HEK293 (cell line): ENCODE measurements at regions not wholly inside any gene's neighbourhood (a gene's known extent, or its start where the extent isn't known, plus 50 kb on each side); places are given as distances from the start of the nearest gene placed in this dataset.

ENCODE experiments used
- CTCF ChIA-PET: fragments of 350-600 bp; formaldehyde crosslinking; extraction: SDS; loops from one replicate; lab custom pipeline; 2021; ENCODE audit warnings: antibody characterized with exemption; lab: Yijun Ruan, JAX
- POLR2A ChIA-PET: fragments of 300-600 bp; formaldehyde crosslinking; extraction: SDS; loops from one replicate; lab custom pipeline; 2020; ENCODE audit warnings: antibody characterized with exemption, inconsistent platforms; lab: Yijun Ruan, JAX
- H3K27ac ChIP-seq: fragments of 200-500 bp; sonication (Bioruptor generic); 2 replicates; pipeline ENCODE4 v1.5.1; 2014; ENCODE audit warnings: low read depth, low read length, control low read depth, inconsistent platforms; ENCODE audit errors: extremely low read depth
- H3K36me3 ChIP-seq, 2 experiments: fragments of 200-500 bp in 1 of 2; sonication (Bioruptor generic) in 1 of 2; 1 replicate in 1 of 2; 2 replicates in 1 of 2; pipeline ENCODE4 v1.5.1; 2014 to 2017; ENCODE audit warnings: inconsistent platforms in 2 of 2, low read length in 2 of 2; ENCODE audit not compliant: control insufficient read depth in 2 of 2, insufficient read depth in 1 of 2
- H3K4me1 ChIP-seq: fragments of 200-500 bp; sonication (Bioruptor generic); 2 replicates; pipeline ENCODE4 v1.5.1; 2014; ENCODE audit warnings: mild to moderate bottlenecking, low read length, inconsistent platforms; ENCODE audit not compliant: control insufficient read depth, insufficient read depth
- H3K4me3 ChIP-seq: 2 replicates; pipeline ENCODE4 v1.5.1; 2011; ENCODE audit warnings: low read depth, mild to moderate bottlenecking, control low read depth, low read length, moderate library complexity
- H3K9me3 ChIP-seq: fragments of 200-500 bp; sonication (Bioruptor generic); 2 replicates; pipeline ENCODE4 v1.5.1; 2014; ENCODE audit warnings: low read depth, low read length, inconsistent platforms; ENCODE audit not compliant: control insufficient read depth, insufficient read depth
- HOXC10 ChIP-seq: sonication (generic); formaldehyde crosslinking; IDR thresholded peaks from 2 replicates; pipeline ENCODE4 v1.8.1; 2023; ENCODE audit warnings: mild to moderate bottlenecking, missing genetic modification reagents
- YY2 ChIP-seq: fragments of 450-650 bp; formaldehyde crosslinking; IDR thresholded peaks from 2 replicates; pipeline ENCODE4 v1.5.1; 2016; ENCODE audit warnings: missing biosample characterization, missing genetic modification characterization
- ZFHX2 ChIP-seq: fragments of 450-650 bp; formaldehyde crosslinking; conservative IDR thresholded peaks from 2 replicates; pipeline ENCODE4 v1.5.1; 2016; ENCODE audit warnings: missing biosample characterization, missing genetic modification characterization
- ZNF221 ChIP-seq: fragments of 450-650 bp; formaldehyde crosslinking; IDR thresholded peaks from 2 replicates; pipeline ENCODE4 v1.5.1; 2017; ENCODE audit warnings: missing biosample characterization, missing genetic modification characterization, borderline replicate concordance
- ZNF23 ChIP-seq: fragments of 450-650 bp; formaldehyde crosslinking; IDR thresholded peaks from 2 replicates; pipeline ENCODE4 v1.5.1; 2016; ENCODE audit warnings: missing biosample characterization, missing genetic modification characterization, borderline replicate concordance
- ZNF302 ChIP-seq: fragments of 450-650 bp; formaldehyde crosslinking; IDR thresholded peaks from 2 replicates; pipeline ENCODE4 v1.5.1; 2016; ENCODE audit warnings: missing biosample characterization, missing genetic modification characterization, low read depth
- ZNF549 ChIP-seq: fragments of 450-650 bp; IDR thresholded peaks from 2 replicates; pipeline ENCODE4 v1.5.1; 2018; ENCODE audit warnings: missing biosample characterization, missing genetic modification characterization, mild to moderate bottlenecking, inconsistent platforms, moderate library complexity
- ZNF621 ChIP-seq: fragments of 450-650 bp; formaldehyde crosslinking; IDR thresholded peaks from 2 replicates; pipeline ENCODE4 v1.5.1; 2017; ENCODE audit warnings: missing biosample characterization, missing genetic modification characterization
- ZNF624 ChIP-seq: fragments of 450-650 bp; formaldehyde crosslinking; IDR thresholded peaks from 2 replicates; pipeline ENCODE4 v1.5.1; 2017; ENCODE audit warnings: missing biosample characterization, missing genetic modification characterization
- TF ChIP-seq, protein P1 (sequence below): fragments of 450-650 bp; formaldehyde crosslinking; IDR thresholded peaks from 2 replicates; pipeline ENCODE4 v1.5.1; 2016; ENCODE audit warnings: missing biosample characterization, missing genetic modification characterization
- TF ChIP-seq, protein P2 (sequence below): fragments of 450-650 bp; formaldehyde crosslinking; conservative IDR thresholded peaks from 2 replicates; pipeline ENCODE4 v1.5.1; 2016; ENCODE audit warnings: low read depth, missing biosample characterization, missing genetic modification characterization
- TF ChIP-seq, protein P3 (sequence below): fragments of 450-650 bp; formaldehyde crosslinking; conservative IDR thresholded peaks from 2 replicates; pipeline ENCODE4 v1.5.1; 2016; ENCODE audit warnings: low read depth, missing biosample characterization, missing genetic modification characterization
- TF ChIP-seq, protein P4 (sequence below): fragments of 450-650 bp; formaldehyde crosslinking; IDR thresholded peaks from 2 replicates; pipeline ENCODE4 v1.5.1; 2017; ENCODE audit warnings: missing biosample characterization, mild to moderate bottlenecking, missing genetic modification characterization, moderate library complexity
- TF ChIP-seq, protein P5 (sequence below): fragments of 450-650 bp; formaldehyde crosslinking; IDR thresholded peaks from 2 replicates; pipeline ENCODE4 v1.5.1; 2016; ENCODE audit warnings: missing biosample characterization, missing genetic modification characterization
- TF ChIP-seq, protein P6 (sequence below): fragments of 450-650 bp; formaldehyde crosslinking; IDR thresholded peaks from 2 replicates; pipeline ENCODE4 v1.5.1; 2016; ENCODE audit warnings: missing biosample characterization, missing genetic modification characterization
- TF ChIP-seq, protein P7 (sequence below): fragments of 450-650 bp; formaldehyde crosslinking; IDR thresholded peaks from 2 replicates; pipeline ENCODE4 v1.5.1; 2016; ENCODE audit warnings: missing biosample characterization, missing genetic modification characterization

DNA sequence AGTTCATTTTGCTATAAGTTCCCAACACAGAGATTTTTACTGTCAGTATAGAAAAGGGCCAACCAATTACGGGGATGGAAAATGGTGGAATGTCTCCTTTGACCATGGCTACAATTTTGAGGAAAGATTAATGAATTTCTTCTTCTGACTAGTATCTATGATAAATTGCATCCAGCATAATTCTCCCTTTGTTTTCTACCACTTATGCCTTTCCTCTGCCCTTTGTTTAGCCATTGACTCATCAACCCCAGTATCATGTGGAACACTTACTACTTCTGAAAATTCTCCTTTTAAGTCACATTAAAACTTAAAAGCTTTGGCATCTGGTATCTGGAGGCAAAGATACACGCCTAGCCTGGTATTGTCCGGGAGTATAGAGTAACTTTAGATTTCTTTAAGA, 92.9 kb upstream of the CADPS start (continued):
- TF ChIP-seq, protein P1, sequence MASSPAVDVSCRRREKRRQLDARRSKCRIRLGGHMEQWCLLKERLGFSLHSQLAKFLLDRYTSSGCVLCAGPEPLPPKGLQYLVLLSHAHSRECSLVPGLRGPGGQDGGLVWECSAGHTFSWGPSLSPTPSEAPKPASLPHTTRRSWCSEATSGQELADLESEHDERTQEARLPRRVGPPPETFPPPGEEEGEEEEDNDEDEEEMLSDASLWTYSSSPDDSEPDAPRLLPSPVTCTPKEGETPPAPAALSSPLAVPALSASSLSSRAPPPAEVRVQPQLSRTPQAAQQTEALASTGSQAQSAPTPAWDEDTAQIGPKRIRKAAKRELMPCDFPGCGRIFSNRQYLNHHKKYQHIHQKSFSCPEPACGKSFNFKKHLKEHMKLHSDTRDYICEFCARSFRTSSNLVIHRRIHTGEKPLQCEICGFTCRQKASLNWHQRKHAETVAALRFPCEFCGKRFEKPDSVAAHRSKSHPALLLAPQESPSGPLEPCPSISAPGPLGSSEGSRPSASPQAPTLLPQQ: no peak
- TF ChIP-seq ZNF221 (tag by site-specific recombination): no peak
- TF ChIP-seq YY2 (tag by site-specific recombination): no peak
- TF ChIP-seq, protein P2, sequence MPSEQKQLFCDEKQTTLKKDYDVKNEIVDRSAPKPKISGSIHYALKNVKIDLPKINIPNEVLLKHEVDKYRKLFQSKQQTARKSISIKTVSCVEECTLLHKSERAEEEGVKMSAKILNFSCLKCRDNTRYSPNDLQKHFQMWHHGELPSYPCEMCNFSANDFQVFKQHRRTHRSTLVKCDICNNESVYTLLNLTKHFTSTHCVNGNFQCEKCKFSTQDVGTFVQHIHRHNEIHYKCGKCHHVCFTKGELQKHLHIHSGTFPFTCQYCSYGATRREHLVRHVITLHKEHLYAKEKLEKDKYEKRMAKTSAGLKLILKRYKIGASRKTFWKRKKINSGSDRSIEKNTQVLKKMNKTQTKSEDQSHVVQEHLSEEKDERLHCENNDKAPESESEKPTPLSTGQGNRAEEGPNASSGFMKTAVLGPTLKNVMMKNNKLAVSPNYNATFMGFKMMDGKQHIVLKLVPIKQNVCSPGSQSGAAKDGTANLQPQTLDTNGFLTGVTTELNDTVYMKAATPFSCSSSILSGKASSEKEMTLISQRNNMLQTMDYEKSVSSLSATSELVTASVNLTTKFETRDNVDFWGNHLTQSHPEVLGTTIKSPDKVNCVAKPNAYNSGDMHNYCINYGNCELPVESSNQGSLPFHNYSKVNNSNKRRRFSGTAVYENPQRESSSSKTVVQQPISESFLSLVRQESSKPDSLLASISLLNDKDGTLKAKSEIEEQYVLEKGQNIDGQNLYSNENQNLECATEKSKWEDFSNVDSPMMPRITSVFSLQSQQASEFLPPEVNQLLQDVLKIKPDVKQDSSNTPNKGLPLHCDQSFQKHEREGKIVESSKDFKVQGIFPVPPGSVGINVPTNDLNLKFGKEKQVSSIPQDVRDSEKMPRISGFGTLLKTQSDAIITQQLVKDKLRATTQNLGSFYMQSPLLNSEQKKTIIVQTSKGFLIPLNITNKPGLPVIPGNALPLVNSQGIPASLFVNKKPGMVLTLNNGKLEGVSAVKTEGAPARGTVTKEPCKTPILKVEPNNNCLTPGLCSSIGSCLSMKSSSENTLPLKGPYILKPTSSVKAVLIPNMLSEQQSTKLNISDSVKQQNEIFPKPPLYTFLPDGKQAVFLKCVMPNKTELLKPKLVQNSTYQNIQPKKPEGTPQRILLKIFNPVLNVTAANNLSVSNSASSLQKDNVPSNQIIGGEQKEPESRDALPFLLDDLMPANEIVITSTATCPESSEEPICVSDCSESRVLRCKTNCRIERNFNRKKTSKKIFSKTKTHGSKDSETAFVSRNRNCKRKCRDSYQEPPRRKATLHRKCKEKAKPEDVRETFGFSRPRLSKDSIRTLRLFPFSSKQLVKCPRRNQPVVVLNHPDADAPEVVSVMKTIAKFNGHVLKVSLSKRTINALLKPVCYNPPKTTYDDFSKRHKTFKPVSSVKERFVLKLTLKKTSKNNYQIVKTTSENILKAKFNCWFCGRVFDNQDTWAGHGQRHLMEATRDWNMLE (tag by site-specific recombination): no peak
- TF ChIP-seq ZNF621: no peak
- TF ChIP-seq HOXC10 (CRISPR knock-in tag): no peak

DNA sequence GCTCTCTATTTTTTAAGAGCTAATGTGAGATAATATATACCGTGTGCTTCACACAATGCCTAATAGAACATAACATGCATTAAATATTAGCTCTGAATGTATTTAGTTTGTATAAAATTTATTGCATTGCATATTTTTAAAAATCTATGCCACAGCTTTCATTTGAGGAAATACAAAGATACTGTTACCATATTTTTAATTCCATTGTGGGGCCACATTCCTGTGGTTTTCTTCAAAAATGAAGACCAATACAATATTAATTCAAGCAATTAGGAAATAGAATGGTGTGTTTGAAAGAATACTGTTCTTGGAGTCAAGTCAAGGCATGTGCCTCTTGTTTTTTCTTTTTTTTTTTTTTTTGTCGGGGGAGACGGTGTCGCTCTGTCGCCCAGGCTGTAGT, 95.4 kb upstream of the CADPS start:
- Histone ChIP-seq H3K4me3 (no peak overlapping the region), H3K9me3 (no peaks in the 10 kb centered on the region), H3K4me1 (no peaks in the 10 kb centered on the region), H3K36me3 (no peaks in the 10 kb centered on the region), H3K27ac (no peak overlapping the region)
- CTCF ChIA-PET: no interaction called here
- no peak for TF ChIP-seq ZNF549 (tag by site-specific recombination)
- no peak for TF ChIP-seq ZNF23 (tag by site-specific recombination)
- TF ChIP-seq, protein P3, sequence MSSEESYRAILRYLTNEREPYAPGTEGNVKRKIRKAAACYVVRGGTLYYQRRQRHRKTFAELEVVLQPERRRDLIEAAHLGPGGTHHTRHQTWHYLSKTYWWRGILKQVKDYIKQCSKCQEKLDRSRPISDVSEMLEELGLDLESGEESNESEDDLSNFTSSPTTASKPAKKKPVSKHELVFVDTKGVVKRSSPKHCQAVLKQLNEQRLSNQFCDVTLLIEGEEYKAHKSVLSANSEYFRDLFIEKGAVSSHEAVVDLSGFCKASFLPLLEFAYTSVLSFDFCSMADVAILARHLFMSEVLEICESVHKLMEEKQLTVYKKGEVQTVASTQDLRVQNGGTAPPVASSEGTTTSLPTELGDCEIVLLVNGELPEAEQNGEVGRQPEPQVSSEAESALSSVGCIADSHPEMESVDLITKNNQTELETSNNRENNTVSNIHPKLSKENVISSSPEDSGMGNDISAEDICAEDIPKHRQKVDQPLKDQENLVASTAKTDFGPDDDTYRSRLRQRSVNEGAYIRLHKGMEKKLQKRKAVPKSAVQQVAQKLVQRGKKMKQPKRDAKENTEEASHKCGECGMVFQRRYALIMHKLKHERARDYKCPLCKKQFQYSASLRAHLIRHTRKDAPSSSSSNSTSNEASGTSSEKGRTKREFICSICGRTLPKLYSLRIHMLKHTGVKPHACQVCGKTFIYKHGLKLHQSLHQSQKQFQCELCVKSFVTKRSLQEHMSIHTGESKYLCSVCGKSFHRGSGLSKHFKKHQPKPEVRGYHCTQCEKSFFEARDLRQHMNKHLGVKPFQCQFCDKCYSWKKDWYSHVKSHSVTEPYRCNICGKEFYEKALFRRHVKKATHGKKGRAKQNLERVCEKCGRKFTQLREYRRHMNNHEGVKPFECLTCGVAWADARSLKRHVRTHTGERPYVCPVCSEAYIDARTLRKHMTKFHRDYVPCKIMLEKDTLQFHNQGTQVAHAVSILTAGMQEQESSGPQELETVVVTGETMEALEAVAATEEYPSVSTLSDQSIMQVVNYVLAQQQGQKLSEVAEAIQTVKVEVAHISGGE (tag by site-specific recombination): no peak
- no peak for TF ChIP-seq ZNF302 (tag by site-specific recombination)
- TF ChIP-seq, protein P4, sequence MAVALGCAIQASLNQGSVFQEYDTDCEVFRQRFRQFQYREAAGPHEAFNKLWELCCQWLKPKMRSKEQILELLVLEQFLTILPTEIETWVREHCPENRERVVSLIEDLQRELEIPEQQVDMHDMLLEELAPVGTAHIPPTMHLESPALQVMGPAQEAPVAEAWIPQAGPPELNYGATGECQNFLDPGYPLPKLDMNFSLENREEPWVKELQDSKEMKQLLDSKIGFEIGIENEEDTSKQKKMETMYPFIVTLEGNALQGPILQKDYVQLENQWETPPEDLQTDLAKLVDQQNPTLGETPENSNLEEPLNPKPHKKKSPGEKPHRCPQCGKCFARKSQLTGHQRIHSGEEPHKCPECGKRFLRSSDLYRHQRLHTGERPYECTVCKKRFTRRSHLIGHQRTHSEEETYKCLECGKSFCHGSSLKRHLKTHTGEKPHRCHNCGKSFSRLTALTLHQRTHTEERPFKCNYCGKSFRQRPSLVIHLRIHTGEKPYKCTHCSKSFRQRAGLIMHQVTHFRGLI: no peak
- no peak for TF ChIP-seq ZNF624 (tag by site-specific recombination)
- TF ChIP-seq, protein P5, sequence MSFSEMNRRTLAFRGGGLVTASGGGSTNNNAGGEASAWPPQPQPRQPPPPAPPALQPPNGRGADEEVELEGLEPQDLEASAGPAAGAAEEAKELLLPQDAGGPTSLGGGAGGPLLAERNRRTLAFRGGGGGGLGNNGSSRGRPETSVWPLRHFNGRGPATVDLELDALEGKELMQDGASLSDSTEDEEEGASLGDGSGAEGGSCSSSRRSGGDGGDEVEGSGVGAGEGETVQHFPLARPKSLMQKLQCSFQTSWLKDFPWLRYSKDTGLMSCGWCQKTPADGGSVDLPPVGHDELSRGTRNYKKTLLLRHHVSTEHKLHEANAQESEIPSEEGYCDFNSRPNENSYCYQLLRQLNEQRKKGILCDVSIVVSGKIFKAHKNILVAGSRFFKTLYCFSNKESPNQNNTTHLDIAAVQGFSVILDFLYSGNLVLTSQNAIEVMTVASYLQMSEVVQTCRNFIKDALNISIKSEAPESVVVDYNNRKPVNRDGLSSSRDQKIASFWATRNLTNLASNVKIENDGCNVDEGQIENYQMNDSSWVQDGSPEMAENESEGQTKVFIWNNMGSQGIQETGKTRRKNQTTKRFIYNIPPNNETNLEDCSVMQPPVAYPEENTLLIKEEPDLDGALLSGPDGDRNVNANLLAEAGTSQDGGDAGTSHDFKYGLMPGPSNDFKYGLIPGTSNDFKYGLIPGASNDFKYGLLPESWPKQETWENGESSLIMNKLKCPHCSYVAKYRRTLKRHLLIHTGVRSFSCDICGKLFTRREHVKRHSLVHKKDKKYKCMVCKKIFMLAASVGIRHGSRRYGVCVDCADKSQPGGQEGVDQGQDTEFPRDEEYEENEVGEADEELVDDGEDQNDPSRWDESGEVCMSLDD (tag by site-specific recombination): no peak
- TF ChIP-seq, protein P6, sequence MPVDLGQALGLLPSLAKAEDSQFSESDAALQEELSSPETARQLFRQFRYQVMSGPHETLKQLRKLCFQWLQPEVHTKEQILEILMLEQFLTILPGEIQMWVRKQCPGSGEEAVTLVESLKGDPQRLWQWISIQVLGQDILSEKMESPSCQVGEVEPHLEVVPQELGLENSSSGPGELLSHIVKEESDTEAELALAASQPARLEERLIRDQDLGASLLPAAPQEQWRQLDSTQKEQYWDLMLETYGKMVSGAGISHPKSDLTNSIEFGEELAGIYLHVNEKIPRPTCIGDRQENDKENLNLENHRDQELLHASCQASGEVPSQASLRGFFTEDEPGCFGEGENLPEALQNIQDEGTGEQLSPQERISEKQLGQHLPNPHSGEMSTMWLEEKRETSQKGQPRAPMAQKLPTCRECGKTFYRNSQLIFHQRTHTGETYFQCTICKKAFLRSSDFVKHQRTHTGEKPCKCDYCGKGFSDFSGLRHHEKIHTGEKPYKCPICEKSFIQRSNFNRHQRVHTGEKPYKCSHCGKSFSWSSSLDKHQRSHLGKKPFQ (tag by site-specific recombination): no peak
- no peak for TF ChIP-seq ZFHX2 (tag by site-specific recombination)
- TF ChIP-seq, protein P7, sequence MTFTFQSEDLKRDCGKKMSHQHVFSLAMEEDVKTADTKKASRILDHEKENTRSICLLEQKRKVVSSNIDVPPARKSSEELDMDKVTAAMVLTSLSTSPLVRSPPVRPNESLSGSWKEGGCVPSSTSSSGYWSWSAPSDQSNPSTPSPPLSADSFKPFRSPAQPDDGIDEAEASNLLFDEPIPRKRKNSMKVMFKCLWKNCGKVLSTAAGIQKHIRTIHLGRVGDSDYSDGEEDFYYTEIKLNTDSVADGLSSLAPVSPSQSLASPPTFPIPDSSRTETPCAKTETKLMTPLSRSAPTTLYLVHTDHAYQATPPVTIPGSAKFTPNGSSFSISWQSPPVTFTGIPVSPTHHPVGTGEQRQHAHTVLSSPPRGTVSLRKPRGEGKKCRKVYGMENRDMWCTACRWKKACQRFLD: no peak
- POLR2A ChIA-PET: no interaction called here
